ENCODE measurements at regions not wholly inside any gene's neighbourhood (a gene's known extent, or its start where the extent isn't known, plus 50 kb on each side); places are given as distances from the start of the nearest gene placed in this dataset.

- no peak for DNase-seq (ENCODE audit: low read depth, low spot score)
Measured at GRCh38 chr1:87273291-87273690, 55.4 kb upstream of the LMO4 start.

- no peak for DNase-seq (ENCODE audit: low read depth, low spot score)
Measured at GRCh38 chr1:87274851-87275250, 53.8 kb upstream of the LMO4 start.

GRCh38 chr1:87278825-87279535 lies 49.7 kb upstream of the LMO4 start:
- no peak for DNase-seq (ENCODE audit: low read depth, low spot score)
